22Rv1 (cell line): ENCODE measurements at regions not wholly inside any gene's neighbourhood (a gene's known extent, or its start where the extent isn't known, plus 50 kb on each side); places are given as distances from the start of the nearest gene placed in this dataset.

Experiments used
- ZFX ChIP-seq: fragments of 450-650 bp; IDR thresholded peaks from 2 replicates; pipeline ENCODE4 v1.6.1; 2017; ENCODE audit warnings: antibody characterized with exemption, borderline replicate concordance
- TF ChIP-seq, protein P1 (sequence below): fragments of 450-650 bp; IDR thresholded peaks from 2 replicates; pipeline ENCODE4 v1.5.1; 2017; ENCODE audit warnings: mild to moderate bottlenecking

DNA sequence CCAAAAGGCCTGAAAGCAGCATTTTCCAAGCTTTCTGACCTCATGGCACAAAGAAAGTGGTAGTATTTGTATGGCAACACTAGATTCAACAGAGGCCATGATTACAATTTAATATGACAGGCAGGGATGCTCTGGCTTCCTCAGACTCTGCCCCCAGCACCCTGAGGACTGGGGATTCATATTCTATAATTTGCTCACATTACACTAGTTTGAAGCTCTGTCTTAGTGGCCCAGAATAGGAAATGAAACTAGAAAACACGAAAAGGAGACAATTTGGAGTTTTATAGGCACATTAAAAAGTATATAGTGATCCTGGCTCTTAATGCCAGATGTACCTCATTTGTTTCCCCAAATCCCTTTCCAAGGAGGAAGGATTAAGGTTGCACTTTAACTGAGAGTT, 173.0 kb upstream of the STK17B start:
- TF ChIP-seq, protein P1, sequence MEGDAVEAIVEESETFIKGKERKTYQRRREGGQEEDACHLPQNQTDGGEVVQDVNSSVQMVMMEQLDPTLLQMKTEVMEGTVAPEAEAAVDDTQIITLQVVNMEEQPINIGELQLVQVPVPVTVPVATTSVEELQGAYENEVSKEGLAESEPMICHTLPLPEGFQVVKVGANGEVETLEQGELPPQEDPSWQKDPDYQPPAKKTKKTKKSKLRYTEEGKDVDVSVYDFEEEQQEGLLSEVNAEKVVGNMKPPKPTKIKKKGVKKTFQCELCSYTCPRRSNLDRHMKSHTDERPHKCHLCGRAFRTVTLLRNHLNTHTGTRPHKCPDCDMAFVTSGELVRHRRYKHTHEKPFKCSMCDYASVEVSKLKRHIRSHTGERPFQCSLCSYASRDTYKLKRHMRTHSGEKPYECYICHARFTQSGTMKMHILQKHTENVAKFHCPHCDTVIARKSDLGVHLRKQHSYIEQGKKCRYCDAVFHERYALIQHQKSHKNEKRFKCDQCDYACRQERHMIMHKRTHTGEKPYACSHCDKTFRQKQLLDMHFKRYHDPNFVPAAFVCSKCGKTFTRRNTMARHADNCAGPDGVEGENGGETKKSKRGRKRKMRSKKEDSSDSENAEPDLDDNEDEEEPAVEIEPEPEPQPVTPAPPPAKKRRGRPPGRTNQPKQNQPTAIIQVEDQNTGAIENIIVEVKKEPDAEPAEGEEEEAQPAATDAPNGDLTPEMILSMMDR: no peak
- TF ChIP-seq ZFX: no peak
